ENCODE measurements at regions not wholly inside any gene's neighbourhood (a gene's known extent, or its start where the extent isn't known, plus 50 kb on each side); places are given as distances from the start of the nearest gene placed in this dataset.

DNA sequence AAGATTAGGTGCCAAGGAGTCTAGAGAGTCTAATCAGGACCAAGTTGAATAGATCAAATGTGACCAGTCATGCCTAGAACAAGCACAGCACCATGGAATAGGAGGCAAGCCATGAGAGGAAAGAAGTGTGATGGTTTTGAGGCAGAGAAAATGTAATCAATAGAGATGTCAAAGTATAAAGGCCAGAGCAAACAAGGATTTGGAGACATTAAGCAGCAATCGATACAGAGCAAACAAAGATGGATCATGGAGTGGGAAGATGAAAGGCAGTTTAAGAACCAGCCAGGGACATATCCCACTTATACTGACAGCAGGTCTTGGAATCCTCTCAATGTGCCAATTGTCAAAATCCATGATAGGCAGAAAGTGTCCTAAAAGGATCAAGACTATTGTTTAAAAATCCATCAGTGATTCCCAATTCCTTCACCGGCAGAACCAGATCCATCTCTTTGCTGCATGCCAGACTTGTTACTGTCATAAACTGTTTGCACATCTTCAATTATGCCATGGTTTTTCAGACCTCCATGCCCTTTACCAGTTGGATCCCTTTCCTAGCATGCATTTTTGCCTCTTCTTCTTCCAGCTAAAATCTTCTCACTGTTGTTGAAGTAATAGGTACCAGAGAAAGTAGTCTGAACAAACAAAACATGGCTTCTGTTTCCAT is 520.7 kb upstream of the ARX start:
- TF ChIP-seq, protein P1, sequence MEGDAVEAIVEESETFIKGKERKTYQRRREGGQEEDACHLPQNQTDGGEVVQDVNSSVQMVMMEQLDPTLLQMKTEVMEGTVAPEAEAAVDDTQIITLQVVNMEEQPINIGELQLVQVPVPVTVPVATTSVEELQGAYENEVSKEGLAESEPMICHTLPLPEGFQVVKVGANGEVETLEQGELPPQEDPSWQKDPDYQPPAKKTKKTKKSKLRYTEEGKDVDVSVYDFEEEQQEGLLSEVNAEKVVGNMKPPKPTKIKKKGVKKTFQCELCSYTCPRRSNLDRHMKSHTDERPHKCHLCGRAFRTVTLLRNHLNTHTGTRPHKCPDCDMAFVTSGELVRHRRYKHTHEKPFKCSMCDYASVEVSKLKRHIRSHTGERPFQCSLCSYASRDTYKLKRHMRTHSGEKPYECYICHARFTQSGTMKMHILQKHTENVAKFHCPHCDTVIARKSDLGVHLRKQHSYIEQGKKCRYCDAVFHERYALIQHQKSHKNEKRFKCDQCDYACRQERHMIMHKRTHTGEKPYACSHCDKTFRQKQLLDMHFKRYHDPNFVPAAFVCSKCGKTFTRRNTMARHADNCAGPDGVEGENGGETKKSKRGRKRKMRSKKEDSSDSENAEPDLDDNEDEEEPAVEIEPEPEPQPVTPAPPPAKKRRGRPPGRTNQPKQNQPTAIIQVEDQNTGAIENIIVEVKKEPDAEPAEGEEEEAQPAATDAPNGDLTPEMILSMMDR (IDR thresholded peaks at IDR 0.05) = no peak
- TF ChIP-seq RNF2 (IDR thresholded peaks at IDR 0.05; ENCODE audit: borderline replicate concordance, low read depth) = no peak
- no peak for TF ChIP-seq CBX2 (IDR thresholded peaks at IDR 0.05; ENCODE audit: borderline replicate concordance, low read depth)
- no peak for TF ChIP-seq HOXA7 (CRISPR knock-in tag; IDR thresholded peaks at IDR 0.05)
- no peak for TF ChIP-seq KDM5A (IDR thresholded peaks at IDR 0.05)
- TF ChIP-seq, protein P2, sequence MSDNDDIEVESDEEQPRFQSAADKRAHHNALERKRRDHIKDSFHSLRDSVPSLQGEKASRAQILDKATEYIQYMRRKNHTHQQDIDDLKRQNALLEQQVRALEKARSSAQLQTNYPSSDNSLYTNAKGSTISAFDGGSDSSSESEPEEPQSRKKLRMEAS (IDR thresholded peaks at IDR 0.05) = no peak
- TF ChIP-seq, protein P3, sequence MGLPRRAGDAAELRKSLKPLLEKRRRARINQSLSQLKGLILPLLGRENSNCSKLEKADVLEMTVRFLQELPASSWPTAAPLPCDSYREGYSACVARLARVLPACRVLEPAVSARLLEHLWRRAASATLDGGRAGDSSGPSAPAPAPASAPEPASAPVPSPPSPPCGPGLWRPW (IDR thresholded peaks at IDR 0.05) = no peak
- no peak for TF ChIP-seq POLR2A (IDR thresholded peaks at IDR 0.05; ENCODE audit: low read length)
